Fibroblast of mammary gland (primary cell): ENCODE measurements at regions not wholly inside any gene's neighbourhood (a gene's known extent, or its start where the extent isn't known, plus 50 kb on each side); places are given as distances from the start of the nearest gene placed in this dataset.

Experiments used
- DNase-seq: peaks from one replicate; pipeline ENCODE4 v3.0.0-alpha.2; 2010; ENCODE audit warnings: low read depth
- H3K4me3 ChIP-seq: 2 replicates; pipeline ENCODE4 v1.5.1; 2011; ENCODE audit warnings: low read depth, mild to moderate bottlenecking, low read length, moderate library complexity; ENCODE audit not compliant: control insufficient read depth
- TF ChIP-seq, protein P1 (sequence below): conservative IDR thresholded peaks from 2 replicates; pipeline ENCODE4 v1.5.1; 2011; ENCODE audit warnings: low read depth, low read length, inconsistent platforms; ENCODE audit not compliant: control insufficient read depth, insufficient read depth

DNA sequence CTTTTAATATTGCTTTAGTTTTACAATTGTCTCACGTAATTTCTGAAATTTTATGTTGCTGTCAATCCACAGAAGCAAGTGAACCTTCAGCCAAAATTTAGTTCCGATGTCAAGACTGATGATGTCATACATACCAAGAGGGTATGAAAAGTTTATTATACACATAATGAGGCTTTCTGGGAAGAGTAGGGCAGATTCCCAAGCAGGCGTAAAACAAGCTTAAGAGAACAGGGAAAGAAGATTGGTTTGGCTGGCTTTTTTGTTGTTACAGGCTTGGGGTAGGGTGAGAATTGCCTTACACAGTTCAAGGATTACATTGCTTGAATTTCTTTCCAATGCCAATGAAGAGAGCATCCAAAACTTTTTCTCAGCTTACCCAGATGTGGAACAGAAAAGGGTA, 1962.9 kb upstream of the CDH6 start:
- TF ChIP-seq, protein P1, sequence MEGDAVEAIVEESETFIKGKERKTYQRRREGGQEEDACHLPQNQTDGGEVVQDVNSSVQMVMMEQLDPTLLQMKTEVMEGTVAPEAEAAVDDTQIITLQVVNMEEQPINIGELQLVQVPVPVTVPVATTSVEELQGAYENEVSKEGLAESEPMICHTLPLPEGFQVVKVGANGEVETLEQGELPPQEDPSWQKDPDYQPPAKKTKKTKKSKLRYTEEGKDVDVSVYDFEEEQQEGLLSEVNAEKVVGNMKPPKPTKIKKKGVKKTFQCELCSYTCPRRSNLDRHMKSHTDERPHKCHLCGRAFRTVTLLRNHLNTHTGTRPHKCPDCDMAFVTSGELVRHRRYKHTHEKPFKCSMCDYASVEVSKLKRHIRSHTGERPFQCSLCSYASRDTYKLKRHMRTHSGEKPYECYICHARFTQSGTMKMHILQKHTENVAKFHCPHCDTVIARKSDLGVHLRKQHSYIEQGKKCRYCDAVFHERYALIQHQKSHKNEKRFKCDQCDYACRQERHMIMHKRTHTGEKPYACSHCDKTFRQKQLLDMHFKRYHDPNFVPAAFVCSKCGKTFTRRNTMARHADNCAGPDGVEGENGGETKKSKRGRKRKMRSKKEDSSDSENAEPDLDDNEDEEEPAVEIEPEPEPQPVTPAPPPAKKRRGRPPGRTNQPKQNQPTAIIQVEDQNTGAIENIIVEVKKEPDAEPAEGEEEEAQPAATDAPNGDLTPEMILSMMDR, result no peak

DNA sequence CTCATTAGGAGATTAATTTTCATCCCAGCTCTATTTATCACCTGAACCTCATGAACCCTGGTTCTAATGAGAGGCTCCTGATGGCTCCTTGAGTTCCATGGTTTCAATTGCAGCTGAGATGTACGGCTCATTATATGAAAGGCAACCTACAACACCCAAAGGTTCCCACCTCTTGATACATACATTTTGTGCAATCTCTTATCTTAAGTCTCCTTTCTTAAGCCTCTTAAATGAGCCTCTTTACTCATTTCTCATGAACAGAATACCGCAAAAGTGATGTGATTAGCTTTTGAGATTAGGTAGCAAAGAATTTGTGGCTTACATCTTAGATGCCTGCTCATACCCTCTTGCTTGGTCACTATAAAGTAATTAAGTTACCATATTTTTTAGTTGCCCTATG, 1964.0 kb upstream of the CDH6 start:
- TF ChIP-seq, protein P1, result no peak
- H3K4me3 ChIP-seq, result no peak overlapping the region
- DNase-seq, result no peak

More for the DNA sequence above, 1962.9 kb upstream of the CDH6 start:
- DNase-seq, result no peak
- H3K4me3 ChIP-seq, result no peak overlapping the region

DNA sequence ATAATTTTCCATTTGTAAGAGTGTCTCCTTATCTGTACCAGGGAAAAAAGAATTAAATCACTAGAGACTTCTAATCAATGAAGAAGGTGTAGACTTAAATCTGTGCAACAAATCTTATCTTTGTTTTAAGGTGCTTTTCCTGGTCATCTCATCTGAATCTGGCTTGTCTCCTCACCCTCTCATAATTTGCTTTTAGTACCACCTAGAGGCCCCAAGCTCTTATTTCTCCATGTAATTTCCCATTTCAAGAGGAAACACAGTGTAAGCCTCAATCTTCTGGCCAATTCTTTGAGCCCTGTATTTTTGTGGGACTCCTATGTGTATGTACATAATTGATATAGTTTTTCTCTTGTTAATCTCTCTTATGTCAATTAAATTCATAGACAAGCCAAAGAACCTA, 1975.3 kb upstream of the CDH6 start:
- no peak for DNase-seq
- TF ChIP-seq, protein P1, result no peak
- no peak overlapping the region for H3K4me3 ChIP-seq

DNA sequence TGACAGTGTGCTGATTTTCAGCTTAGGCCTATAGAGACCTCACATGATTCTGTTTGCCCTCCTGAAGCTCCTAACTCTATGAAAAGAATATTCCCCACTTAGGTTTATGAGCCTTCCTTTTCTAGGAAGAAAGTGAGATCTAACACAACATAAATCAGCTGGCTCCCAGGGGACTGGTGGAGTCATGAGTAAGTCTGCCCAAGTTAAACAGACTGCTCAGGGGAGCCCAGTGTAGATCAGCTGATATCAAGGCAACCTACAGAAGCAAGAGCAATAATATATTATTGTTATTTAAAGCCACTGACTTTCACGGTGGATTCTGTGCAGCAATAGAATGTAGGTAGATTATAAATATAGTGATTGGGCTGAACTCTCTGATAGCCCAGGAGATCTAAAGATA, 1978.6 kb upstream of the CDH6 start:
- TF ChIP-seq, protein P1, result no peak
- no peak for DNase-seq
- H3K4me3 ChIP-seq, result no peak overlapping the region

DNA sequence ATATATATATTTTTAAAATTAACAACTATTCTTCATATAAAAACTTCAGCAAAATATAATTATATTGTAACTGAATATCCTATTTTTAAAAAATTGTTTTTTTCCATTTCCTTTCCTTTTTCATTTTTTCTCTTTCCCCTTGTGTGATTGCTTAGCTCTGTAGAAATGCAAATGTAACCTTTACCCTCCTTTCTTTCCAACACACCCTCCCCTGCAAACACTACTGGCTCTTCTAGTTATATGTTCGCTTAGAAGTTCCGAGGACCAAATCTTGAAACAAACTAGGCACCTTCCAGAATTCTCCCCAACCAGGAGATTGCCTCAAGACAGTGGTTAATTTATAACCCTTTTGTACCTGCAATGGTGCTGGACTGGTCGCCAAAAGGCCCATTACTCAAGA, 1980.0 kb upstream of the CDH6 start:
- no peak overlapping the region for H3K4me3 ChIP-seq
- TF ChIP-seq, protein P1, result no peak
- no peak for DNase-seq

DNA sequence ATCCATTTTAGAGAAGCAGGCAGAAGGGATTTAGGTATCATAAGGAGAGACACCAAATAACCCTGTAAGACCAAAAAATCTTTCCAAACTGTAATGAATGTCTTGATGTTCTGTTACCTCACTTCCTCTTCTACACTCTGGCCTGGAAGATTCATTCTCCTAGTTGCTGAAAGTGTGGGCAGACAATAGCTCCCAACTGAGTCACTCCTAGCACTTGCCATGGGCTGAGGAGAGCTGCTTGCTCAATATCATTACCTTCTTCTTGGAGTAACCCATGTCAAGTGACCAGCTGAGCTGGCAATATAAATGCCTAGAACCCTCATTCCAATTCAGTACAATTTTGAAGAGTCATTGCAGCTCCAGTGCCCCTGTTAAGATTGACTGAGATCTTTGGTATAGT, 1985.5 kb upstream of the CDH6 start:
- DNase-seq, result no peak
- TF ChIP-seq, protein P1, result no peak
- H3K4me3 ChIP-seq, result no peak overlapping the region

DNA sequence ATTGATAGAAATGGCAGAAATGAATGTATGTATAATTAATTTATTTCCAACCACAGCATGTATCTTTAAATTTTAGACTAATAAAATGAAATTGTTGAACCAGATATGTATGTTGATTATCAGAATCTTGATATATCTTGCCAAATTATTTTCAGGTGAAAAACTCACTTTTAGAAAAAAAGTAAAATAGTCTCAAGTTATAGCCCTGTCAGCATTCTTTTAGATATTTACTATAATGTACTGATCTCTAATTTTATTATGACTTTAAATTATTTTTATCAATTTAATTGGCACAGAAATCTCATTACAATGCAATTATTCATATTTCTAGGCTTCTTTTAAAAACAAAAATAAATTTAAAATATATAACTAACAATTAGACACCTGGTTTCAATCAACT, 1990.4 kb upstream of the CDH6 start:
- no peak overlapping the region for H3K4me3 ChIP-seq
- TF ChIP-seq, protein P1, result no peak
- DNase-seq, result no peak
